A673 (cell line): ENCODE measurements at regions not wholly inside any gene's neighbourhood (a gene's known extent, or its start where the extent isn't known, plus 50 kb on each side); places are given as distances from the start of the nearest gene placed in this dataset.

Experiments
- EZH2 ChIP-seq: fragments of 200-600 bp; sonication (generic); IDR thresholded peaks from 2 replicates; pipeline ENCODE4 v1.6.1; 2017; ENCODE audit warnings: borderline replicate concordance, low read depth, mild to moderate bottlenecking, mixed read lengths, antibody characterized with exemption, low read length; ENCODE audit not compliant: poor library complexity, severe bottlenecking
- TF ChIP-seq, protein P1 (sequence below): fragments of 300-800, 200-600 bp; sonication (generic); conservative IDR thresholded peaks from 2 replicates; pipeline ENCODE4 v1.5.1; 2017; ENCODE audit warnings: low read depth, mild to moderate bottlenecking, antibody characterized with exemption, low read length, moderate library complexity, mixed read lengths

DNA sequence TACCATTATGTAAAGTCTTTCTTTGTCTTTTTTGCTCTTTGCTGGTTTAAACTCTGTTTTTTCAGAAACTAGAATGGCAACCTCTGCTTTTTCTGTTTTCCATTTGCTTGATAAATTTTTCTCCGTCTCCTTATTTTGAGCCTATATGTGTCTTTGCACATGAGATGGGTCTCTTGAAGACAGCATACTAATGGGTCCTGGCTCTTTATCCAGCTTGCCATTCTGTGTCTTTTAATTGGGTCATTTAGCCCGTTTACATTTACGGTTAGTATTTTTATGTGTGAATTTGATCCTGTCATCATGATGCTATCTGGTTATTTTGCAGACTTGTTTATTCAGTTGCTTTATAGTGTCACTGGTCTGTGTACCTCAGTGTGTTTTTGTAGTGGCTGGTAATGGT is 207.9 kb upstream of the TMEM260 start:
- TF ChIP-seq, protein P1, sequence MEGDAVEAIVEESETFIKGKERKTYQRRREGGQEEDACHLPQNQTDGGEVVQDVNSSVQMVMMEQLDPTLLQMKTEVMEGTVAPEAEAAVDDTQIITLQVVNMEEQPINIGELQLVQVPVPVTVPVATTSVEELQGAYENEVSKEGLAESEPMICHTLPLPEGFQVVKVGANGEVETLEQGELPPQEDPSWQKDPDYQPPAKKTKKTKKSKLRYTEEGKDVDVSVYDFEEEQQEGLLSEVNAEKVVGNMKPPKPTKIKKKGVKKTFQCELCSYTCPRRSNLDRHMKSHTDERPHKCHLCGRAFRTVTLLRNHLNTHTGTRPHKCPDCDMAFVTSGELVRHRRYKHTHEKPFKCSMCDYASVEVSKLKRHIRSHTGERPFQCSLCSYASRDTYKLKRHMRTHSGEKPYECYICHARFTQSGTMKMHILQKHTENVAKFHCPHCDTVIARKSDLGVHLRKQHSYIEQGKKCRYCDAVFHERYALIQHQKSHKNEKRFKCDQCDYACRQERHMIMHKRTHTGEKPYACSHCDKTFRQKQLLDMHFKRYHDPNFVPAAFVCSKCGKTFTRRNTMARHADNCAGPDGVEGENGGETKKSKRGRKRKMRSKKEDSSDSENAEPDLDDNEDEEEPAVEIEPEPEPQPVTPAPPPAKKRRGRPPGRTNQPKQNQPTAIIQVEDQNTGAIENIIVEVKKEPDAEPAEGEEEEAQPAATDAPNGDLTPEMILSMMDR: no peak
- TF ChIP-seq EZH2: no peak
